GM23338 (cell line): ENCODE measurements at regions not wholly inside any gene's neighbourhood (a gene's known extent, or its start where the extent isn't known, plus 50 kb on each side); places are given as distances from the start of the nearest gene placed in this dataset.

Experiments
- ATAC-seq: fragments of 200-7000 bp; cut with Tn5 transposase; 3 replicates; pipeline ENCODE4 v1.9.1; 2020
- DNase-seq: peaks from one replicate; pipeline ENCODE4 v3.0.0-alpha.2; 2015; ENCODE audit warnings: low spot score
- H2AFZ ChIP-seq: fragments of 200-600 bp; sonication (generic); 2 replicates; pipeline ENCODE4 v1.8.0; 2016; ENCODE audit warnings: antibody characterized with exemption, mild to moderate bottlenecking, moderate library complexity
- H3F3A ChIP-seq: fragments of 200-600 bp; sonication (generic); replicated peaks from 2 replicates; pipeline ENCODE4 v1.8.0; 2017; ENCODE audit warnings: antibody characterized with exemption, mixed run types, low read depth
- H3K27ac ChIP-seq: fragments of 200-600 bp; sonication (generic); 2 replicates; pipeline ENCODE4 v1.6.1; 2016; ENCODE audit warnings: low read depth
- H3K27me3 ChIP-seq: fragments of 200-600 bp; sonication (generic); 2 replicates; pipeline ENCODE4 v1.8.0; 2016; ENCODE audit warnings: mild to moderate bottlenecking, mixed run types, moderate library complexity; ENCODE audit not compliant: insufficient read depth
- H3K36me3 ChIP-seq: fragments of 200-600 bp; sonication (generic); 2 replicates; pipeline ENCODE4 v1.8.0; 2016; ENCODE audit warnings: mild to moderate bottlenecking; ENCODE audit not compliant: insufficient read depth
- H3K4me1 ChIP-seq: fragments of 200-600 bp; sonication (generic); 2 replicates; pipeline ENCODE4 v1.8.0; 2016; ENCODE audit warnings: mild to moderate bottlenecking, moderate library complexity; ENCODE audit not compliant: insufficient read depth
- H3K4me2 ChIP-seq: fragments of 200-600 bp; sonication (generic); 2 replicates; pipeline ENCODE4 v1.7.1; 2017; ENCODE audit warnings: mixed run types
- H3K4me3 ChIP-seq: fragments of 200-600 bp; sonication (generic); 2 replicates; pipeline ENCODE4 v1.6.1; 2016; ENCODE audit warnings: mixed run types
- H3K79me2 ChIP-seq: fragments of 200-600 bp; sonication (generic); replicated peaks from 2 replicates; pipeline ENCODE4 v1.8.0; 2017; ENCODE audit warnings: mild to moderate bottlenecking; ENCODE audit not compliant: insufficient read depth
- H3K9me2 ChIP-seq: fragments of 200-600 bp; sonication (generic); 2 replicates; pipeline ENCODE4 v1.8.0; 2017; ENCODE audit not compliant: insufficient read depth
- H4K20me1 ChIP-seq: fragments of 200-600 bp; sonication (generic); replicated peaks from 2 replicates; pipeline ENCODE4 v1.8.0; 2017; ENCODE audit warnings: mild to moderate bottlenecking; ENCODE audit not compliant: insufficient read depth
- H3K27ac Mint-ChIP-seq: 2 replicates; pipeline ENCODE4 v1.8.0; 2020; ENCODE audit warnings: inconsistent platforms, mild to moderate bottlenecking, moderate library complexity, mixed read lengths
- H3K27me3 Mint-ChIP-seq: 3 replicates; pipeline ENCODE4 v1.8.0; 2022; ENCODE audit warnings: low read depth, mild to moderate bottlenecking, moderate library complexity, mixed read lengths, inconsistent platforms; ENCODE audit not compliant: insufficient read depth, poor library complexity
- H3K36me3 Mint-ChIP-seq: 3 replicates; pipeline ENCODE4 v1.8.0; 2021; ENCODE audit warnings: low read depth, mild to moderate bottlenecking, inconsistent platforms, moderate library complexity, mixed read lengths
- H3K4me1 Mint-ChIP-seq: 3 replicates; pipeline ENCODE4 v1.8.0; 2020; ENCODE audit warnings: mild to moderate bottlenecking, inconsistent platforms, mixed read lengths
- H3K4me3 Mint-ChIP-seq: 3 replicates; pipeline ENCODE4 v1.8.0; 2021; ENCODE audit warnings: moderate library complexity, mild to moderate bottlenecking, inconsistent platforms, mixed read lengths
- H3K9me3 Mint-ChIP-seq: 3 replicates; pipeline ENCODE4 v1.8.0; 2020; ENCODE audit warnings: moderate library complexity, mild to moderate bottlenecking, inconsistent platforms, mixed read lengths
- CREB1 ChIP-seq: fragments of 250-450 bp; sonication (Bioruptor Pico); IDR thresholded peaks from 2 replicates; pipeline ENCODE4 v1.5.0; 2020; ENCODE audit warnings: low read depth, mild to moderate bottlenecking, moderate library complexity
- CTCF ChIP-seq, 2 experiments: fragments of 200-600 bp in 1 of 2; sonication (generic) in 1 of 2; conservative IDR thresholded peaks; 2 replicates each; pipeline versions ENCODE4 v1.5.1 to v1.6.1; 2016 to 2017; ENCODE audit warnings: antibody characterized with exemption in 2 of 2, low read depth in 2 of 2, mild to moderate bottlenecking in 2 of 2, moderate library complexity in 1 of 2
- EZH2 ChIP-seq: fragments of 200-600 bp; sonication (generic); IDR thresholded peaks from one replicate; pipeline ENCODE4 v1.8.0; 2017; ENCODE audit warnings: antibody characterized with exemption, mild to moderate bottlenecking, low read depth; ENCODE audit not compliant: unreplicated experiment
- EZH2phosphoT487 ChIP-seq: fragments of 200-600 bp; sonication (generic); IDR thresholded peaks from one replicate; pipeline ENCODE4 v1.8.1; 2018; ENCODE audit warnings: antibody characterized with exemption; ENCODE audit not compliant: unreplicated experiment
- NANOG ChIP-seq: IDR thresholded peaks from 2 replicates; pipeline ENCODE4 v1.6.1; 2016; ENCODE audit warnings: antibody characterized with exemption, borderline replicate concordance
- REST ChIP-seq: IDR thresholded peaks from one replicate; pipeline ENCODE4 v1.6.1; 2018; ENCODE audit warnings: antibody characterized with exemption; ENCODE audit not compliant: unreplicated experiment
- STAT1 ChIP-seq: IDR thresholded peaks from one replicate; pipeline ENCODE4 v1.6.1; 2016; ENCODE audit warnings: antibody characterized with exemption; ENCODE audit not compliant: unreplicated experiment
- TF ChIP-seq, protein P1 (sequence below): IDR thresholded peaks from 2 replicates; pipeline ENCODE4 v1.6.1; 2016; ENCODE audit warnings: antibody characterized with exemption

- no peak overlapping the region for H3K4me3 Mint-ChIP-seq
Observed at GRCh38 chr1:79741720-79742421, 735.3 kb upstream of the ADGRL4 start.

DNA sequence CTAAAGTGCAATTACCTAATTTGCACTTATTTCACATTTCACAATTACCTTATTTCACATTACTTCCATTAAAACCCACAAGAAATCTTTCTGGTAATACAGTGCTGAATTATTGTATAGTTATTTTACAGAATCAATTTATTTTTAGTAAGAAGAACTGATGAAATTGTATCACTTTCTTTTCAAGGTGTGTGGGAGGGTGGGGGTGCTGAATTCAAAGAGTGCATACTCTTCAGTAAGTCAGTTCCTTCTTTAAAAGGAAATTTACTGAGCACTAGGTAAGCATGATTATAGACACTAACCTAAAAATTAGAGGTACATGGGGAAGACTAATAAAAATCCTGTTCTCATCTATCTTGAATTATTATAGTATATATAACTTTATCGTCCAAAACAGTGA, 731.6 kb upstream of the ADGRL4 start:
- Mint-ChIP-seq H3K27ac (no peak overlapping the region), H3K4me3 (no peak overlapping the region), H3K9me3 (peaks cover 8% of the 10 kb centered on the region; the same call in 2 of the 3 replicates), H3K36me3 (peaks cover 9% of the 10 kb centered on the region; the same call in 2 of the 3 replicates), H3K27me3 (no peaks in the 10 kb centered on the region), H3K4me1 (no peaks in the 10 kb centered on the region)
- no peak overlapping the region for H2AFZ ChIP-seq
- no peak overlapping the region for H3K4me2 ChIP-seq
- no peaks in the 10 kb centered on the region for H3K4me1 ChIP-seq
- no peaks in the 10 kb centered on the region for H3K79me2 ChIP-seq
- H3K9me2 ChIP-seq = no peaks in the 10 kb centered on the region
- H3K4me3 ChIP-seq = no peak overlapping the region
- ATAC-seq (no peak), DNase-seq (no peak)
- H4K20me1 ChIP-seq = no peaks in the 10 kb centered on the region
- no peaks in the 10 kb centered on the region for H3F3A ChIP-seq
- no peaks in the 10 kb centered on the region for H3K27me3 ChIP-seq
- no peak overlapping the region for H3K27ac ChIP-seq
- H3K36me3 ChIP-seq = no peaks in the 10 kb centered on the region
- TF ChIP-seq EZH2 = no peak
- TF ChIP-seq EZH2phosphoT487 = no peak
- no peak for TF ChIP-seq REST

More at GRCh38 chr1:79741720-79742421, 735.3 kb upstream of the ADGRL4 start:
- H3K36me3 Mint-ChIP-seq = 0 out of 3 replicates have a peak, but pooled peaks cover under 1% of the 10 kb centered on the region
- H3K4me3 ChIP-seq = no peak overlapping the region
- H3K27ac Mint-ChIP-seq = no peak overlapping the region
- no peak overlapping the region for H3K27ac ChIP-seq
- no peaks in the 10 kb centered on the region for H4K20me1 ChIP-seq
- H3K4me1 Mint-ChIP-seq = no peaks in the 10 kb centered on the region
- H3K27me3 Mint-ChIP-seq = no peaks in the 10 kb centered on the region
- DNase-seq (no peak), ATAC-seq (no peak)
- no peaks in the 10 kb centered on the region for H3K79me2 ChIP-seq
- no peaks in the 10 kb centered on the region for H3K27me3 ChIP-seq
- TF ChIP-seq NANOG (no peak), CREB1 (CRISPR knock-in tag) (no peak), STAT1 (no peak), CTCF (conservative IDR thresholded peaks at IDR 0.05; ENCODE audit: low read depth in 2 of 2) (no peak), EZH2 (no peak)
- TF ChIP-seq, protein P1, sequence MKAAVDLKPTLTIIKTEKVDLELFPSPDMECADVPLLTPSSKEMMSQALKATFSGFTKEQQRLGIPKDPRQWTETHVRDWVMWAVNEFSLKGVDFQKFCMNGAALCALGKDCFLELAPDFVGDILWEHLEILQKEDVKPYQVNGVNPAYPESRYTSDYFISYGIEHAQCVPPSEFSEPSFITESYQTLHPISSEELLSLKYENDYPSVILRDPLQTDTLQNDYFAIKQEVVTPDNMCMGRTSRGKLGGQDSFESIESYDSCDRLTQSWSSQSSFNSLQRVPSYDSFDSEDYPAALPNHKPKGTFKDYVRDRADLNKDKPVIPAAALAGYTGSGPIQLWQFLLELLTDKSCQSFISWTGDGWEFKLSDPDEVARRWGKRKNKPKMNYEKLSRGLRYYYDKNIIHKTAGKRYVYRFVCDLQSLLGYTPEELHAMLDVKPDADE = no peak
- no peaks in the 10 kb centered on the region for H3F3A ChIP-seq
- no peak overlapping the region for H2AFZ ChIP-seq
- no peaks in the 10 kb centered on the region for H3K9me2 ChIP-seq
- H3K36me3 ChIP-seq = no peaks in the 10 kb centered on the region
- H3K9me3 Mint-ChIP-seq = peaks cover under 1% of the 10 kb centered on the region; the same call in 1 of the 3 replicates
- H3K4me2 ChIP-seq = no peak overlapping the region
- H3K4me1 ChIP-seq = no peaks in the 10 kb centered on the region
